Hematopoietic multipotent progenitor cell treated with erythropoietin and hydrocortisone succinate and interleukin-3 and kit ligand, for 17 days (in vitro differentiated cells): ENCODE measurements at regions not wholly inside any gene's neighbourhood (a gene's known extent, or its start where the extent isn't known, plus 50 kb on each side); places are given as distances from the start of the nearest gene placed in this dataset.
"Not testable (repeated sequence)": the region's sequence is repeated elsewhere in the genome, so short reads cannot be mapped to it uniquely, and the experiment has no call there.

Experiments
- DNase-seq: peaks from one replicate; pipeline ENCODE4 v3.0.0-alpha.2; 2015; ENCODE audit warnings: low spot score

GRCh38 chr20:12581644-12582289 lies 427.0 kb upstream of the SPTLC3 start:
- DNase-seq: no peak

- DNase-seq: not testable (repeated sequence)
Measured at GRCh38 chr20:12582710-12583109, 426.1 kb upstream of the SPTLC3 start.

- DNase-seq: no peak
Measured at GRCh38 chr20:12591949-12592470, 416.8 kb upstream of the SPTLC3 start.

GRCh38 chr20:12592756-12593155 lies 416.0 kb upstream of the SPTLC3 start:
- no peak for DNase-seq

GRCh38 chr20:12593342-12593873 lies 415.4 kb upstream of the SPTLC3 start:
- DNase-seq: no peak

GRCh38 chr20:12594410-12595088 lies 414.2 kb upstream of the SPTLC3 start:
- DNase-seq: no peak

GRCh38 chr20:12595841-12596240 lies 412.9 kb upstream of the SPTLC3 start:
- no peak for DNase-seq

- DNase-seq: no peak
Measured at GRCh38 chr20:12596863-12597262, 411.9 kb upstream of the SPTLC3 start.

GRCh38 chr20:12597551-12597950 lies 411.2 kb upstream of the SPTLC3 start:
- DNase-seq: no peak

GRCh38 chr20:12598894-12599293 lies 409.9 kb upstream of the SPTLC3 start:
- DNase-seq: no peak

GRCh38 chr20:12599494-12599893 lies 409.3 kb upstream of the SPTLC3 start:
- no peak for DNase-seq

- no peak for DNase-seq
Measured at GRCh38 chr20:12605751-12606150, 403.0 kb upstream of the SPTLC3 start.

GRCh38 chr20:12610871-12611270 lies 397.9 kb upstream of the SPTLC3 start:
- DNase-seq: no peak

- DNase-seq: no peak
Measured at GRCh38 chr20:12614764-12615163, 394.0 kb upstream of the SPTLC3 start.

GRCh38 chr20:12617076-12617475 lies 391.7 kb upstream of the SPTLC3 start:
- DNase-seq: no peak

GRCh38 chr20:12623870-12624269 lies 384.9 kb upstream of the SPTLC3 start:
- no peak for DNase-seq

- DNase-seq: no peak
Measured at GRCh38 chr20:12627485-12627884, 381.3 kb upstream of the SPTLC3 start.

GRCh38 chr20:12638633-12639312 lies 370.0 kb upstream of the SPTLC3 start:
- DNase-seq: no peak

- no peak for DNase-seq
Measured at GRCh38 chr20:12640251-12640650, 368.5 kb upstream of the SPTLC3 start.

- DNase-seq: no peak
Measured at GRCh38 chr20:12641619-12642018, 367.2 kb upstream of the SPTLC3 start.

GRCh38 chr20:12644461-12644860 lies 364.3 kb upstream of the SPTLC3 start:
- no peak for DNase-seq

GRCh38 chr20:12649234-12649633 lies 359.5 kb upstream of the SPTLC3 start:
- DNase-seq: no peak

GRCh38 chr20:12653642-12654041 lies 355.1 kb upstream of the SPTLC3 start:
- DNase-seq: no peak
